Erythroblast (primary cell): ENCODE measurements at regions not wholly inside any gene's neighbourhood (a gene's known extent, or its start where the extent isn't known, plus 50 kb on each side); places are given as distances from the start of the nearest gene placed in this dataset.

Experiments used
- DNase-seq, 2 experiments: peaks; one replicate each; lab custom pipeline; 2025; lab: John Stamatoyannopoulos, UW
- GATA1 ChIP-seq: IDR thresholded peaks from 2 replicates; pipeline ENCODE4 v1.6.1; 2011; ENCODE audit warnings: low read depth, mild to moderate bottlenecking, control low read depth, low read length, moderate library complexity
- POLR2A ChIP-seq: IDR thresholded peaks from 2 replicates; pipeline ENCODE4 v1.6.1; 2011; ENCODE audit warnings: mild to moderate bottlenecking, low read length

- TF ChIP-seq GATA1 (no peak), POLR2A (no peak)
- DNase-seq, result no peak
Observed at GRCh38 chr10:107341281-107341680, 176.8 kb upstream of the SORCS1 start.

- DNase-seq, result no peak
- TF ChIP-seq GATA1 (no peak), POLR2A (no peak)
Observed at GRCh38 chr10:107340326-107340725, 175.8 kb upstream of the SORCS1 start.

DNA sequence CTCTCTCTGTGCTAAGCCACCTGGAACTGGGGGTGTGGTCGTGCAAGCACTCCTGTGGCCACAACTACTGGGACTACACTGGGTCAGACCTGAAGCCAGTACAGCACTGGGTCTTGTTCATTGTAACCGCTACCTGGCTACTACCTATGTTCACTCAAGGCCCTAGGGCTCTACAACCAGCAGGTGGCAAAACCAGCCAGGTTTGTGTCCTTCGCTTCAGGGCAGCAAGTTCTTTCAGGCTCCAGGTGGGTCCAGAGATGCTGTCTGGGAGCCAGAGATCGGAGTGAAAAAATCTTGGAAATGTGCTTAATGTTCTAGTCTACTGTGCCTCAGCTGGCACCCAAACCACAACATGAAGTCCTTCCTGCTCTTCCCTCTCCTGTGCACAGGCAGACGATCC is 171.6 kb upstream of the SORCS1 start:
- no peak for DNase-seq
- no peak for TF ChIP-seq GATA1
- no peak for TF ChIP-seq POLR2A

DNA sequence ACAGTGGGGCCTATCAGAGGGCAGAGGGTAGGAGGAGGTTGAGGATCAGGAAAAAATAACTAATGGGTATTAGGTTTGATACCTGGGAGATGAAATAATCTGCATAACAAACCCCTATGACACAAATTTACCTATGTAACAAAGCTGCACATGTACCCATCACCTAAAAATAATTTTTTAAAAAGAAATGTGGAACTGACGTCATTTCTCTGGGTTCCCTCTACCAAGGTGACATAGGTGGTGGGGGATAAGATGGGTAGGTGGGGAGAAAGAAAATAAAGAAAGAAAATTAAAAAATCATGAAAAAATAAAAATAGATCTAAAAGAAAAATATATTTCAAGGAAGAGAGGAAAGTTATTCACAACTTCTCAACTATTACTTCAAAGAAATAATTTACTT is 153.1 kb upstream of the SORCS1 start:
- no peak for DNase-seq
- no peak for TF ChIP-seq GATA1
- TF ChIP-seq POLR2A, result no peak

DNA sequence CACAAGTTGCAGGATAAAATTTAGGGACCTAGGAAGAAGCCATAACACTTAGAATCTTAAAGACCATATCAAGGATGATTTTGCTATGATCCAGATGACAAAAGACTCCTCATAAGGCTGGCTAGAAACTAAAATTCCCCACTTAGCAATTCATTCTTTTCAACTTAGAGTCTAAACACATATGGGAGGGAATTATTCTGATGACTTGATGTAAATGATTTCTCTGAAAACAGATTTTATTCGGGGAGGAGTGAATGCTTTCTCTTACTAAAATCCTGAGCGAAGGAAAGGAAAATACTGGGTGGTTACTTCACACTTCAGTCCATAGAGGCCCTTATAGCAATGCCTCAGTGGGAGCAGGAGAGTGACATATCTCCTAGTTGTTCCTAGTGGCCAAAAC is 138.7 kb upstream of the SORCS1 start:
- no peak for DNase-seq
- TF ChIP-seq GATA1 (no peak), POLR2A (no peak)

DNA sequence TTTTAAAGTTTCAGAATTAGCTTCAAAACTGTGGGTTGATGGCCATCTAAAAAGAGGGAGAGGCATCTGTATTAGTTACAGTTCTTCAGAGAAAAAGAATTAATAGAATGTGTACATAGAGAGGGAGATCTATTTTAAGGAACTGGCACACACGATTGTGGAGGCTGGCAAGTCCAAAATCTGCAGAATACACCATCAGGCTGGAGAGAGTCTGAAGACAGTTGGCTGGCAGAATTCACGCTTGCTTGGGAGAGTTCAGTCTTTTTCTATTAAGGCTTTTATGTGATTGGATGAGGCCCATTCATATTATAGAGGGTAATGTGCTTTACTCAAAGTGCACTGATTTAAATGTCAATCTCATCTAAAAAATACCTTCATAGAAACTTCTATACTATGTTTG is 135.1 kb upstream of the SORCS1 start:
- DNase-seq, result no peak
- TF ChIP-seq POLR2A (no peak), GATA1 (no peak)

DNA sequence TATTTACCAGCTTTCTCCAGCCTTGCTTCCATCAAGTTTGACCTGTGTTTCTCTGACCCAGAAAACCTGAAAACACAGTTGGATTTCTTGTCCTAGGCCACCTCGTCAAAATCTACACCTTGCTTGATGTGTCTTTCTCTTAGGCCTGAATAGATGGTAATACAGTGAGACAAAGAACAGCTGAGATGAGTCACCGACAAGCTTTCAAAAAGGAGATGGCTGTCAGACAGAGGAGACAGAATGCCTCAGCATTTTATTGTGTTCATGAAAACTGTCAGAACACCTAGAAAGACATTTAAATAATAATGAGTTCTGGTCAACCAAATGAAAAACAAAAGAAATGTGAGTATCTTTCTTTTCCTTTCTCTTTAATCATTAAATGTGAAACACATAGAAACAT is 119.7 kb upstream of the SORCS1 start:
- TF ChIP-seq GATA1, result no peak
- no peak for TF ChIP-seq POLR2A
- DNase-seq, result no peak

DNA sequence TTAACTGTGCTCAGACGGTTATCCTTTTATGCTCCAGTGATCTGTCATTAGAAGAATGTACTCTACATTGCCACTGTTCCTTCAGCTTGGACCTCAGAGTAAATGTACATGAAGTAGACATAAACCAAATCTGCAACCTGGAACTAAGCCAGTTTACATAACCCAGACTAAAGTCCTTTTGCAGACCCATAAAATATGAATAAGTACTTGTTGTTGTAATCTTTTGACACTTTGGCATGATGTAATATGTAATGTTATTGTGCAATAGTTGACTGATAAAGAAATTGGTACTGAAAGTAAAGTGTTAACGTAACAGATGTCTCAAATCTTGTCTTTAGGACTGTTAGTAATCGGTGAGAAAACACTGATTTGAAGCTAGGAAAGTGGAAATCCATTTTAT is 115.8 kb upstream of the SORCS1 start:
- no peak for DNase-seq
- TF ChIP-seq GATA1, result no peak
- no peak for TF ChIP-seq POLR2A

DNA sequence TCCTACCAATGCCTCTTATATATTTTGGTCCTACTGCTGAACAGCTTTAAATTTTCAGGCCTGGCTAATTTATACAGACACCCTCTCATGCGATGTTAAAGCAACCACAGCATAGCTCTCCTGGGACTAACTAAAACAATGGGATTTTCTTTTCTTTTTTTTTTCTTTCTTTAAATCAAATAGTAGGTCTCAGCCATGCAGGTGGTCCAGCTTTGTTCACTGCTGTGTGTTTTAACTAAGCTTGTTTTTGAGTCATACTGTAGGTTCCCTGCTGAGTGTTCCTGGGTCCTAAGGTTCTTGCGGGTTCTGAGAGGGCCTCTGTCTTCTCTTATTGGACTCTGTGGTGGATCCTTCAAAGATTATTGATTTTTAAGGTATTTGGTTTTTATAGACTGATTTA is 113.1 kb upstream of the SORCS1 start:
- DNase-seq, result no peak
- TF ChIP-seq GATA1 (no peak), POLR2A (no peak)

DNA sequence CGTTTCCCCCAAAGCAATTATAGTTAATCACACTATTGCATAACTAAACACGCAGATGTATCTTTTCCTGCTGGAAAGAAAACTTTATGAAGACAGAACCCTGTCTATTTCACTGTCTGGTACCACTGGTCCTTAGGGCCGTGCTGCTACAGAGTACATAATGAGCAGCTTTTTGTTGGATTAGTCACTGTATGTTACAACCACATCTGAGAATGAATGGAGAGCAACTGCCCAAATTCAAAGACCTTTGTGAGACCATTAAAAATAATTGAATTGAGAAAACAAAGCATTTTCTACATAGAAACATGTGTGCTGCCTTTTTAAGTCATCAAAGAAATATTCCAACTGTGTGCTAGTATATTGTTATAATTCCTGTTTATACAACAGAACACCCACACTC is 111.3 kb upstream of the SORCS1 start:
- TF ChIP-seq POLR2A (no peak), GATA1 (no peak)
- no peak for DNase-seq

GRCh38 chr10:107269626-107270025 is 105.1 kb upstream of the SORCS1 start:
- DNase-seq, result no peak
- TF ChIP-seq POLR2A, result no peak
- TF ChIP-seq GATA1, result no peak

DNA sequence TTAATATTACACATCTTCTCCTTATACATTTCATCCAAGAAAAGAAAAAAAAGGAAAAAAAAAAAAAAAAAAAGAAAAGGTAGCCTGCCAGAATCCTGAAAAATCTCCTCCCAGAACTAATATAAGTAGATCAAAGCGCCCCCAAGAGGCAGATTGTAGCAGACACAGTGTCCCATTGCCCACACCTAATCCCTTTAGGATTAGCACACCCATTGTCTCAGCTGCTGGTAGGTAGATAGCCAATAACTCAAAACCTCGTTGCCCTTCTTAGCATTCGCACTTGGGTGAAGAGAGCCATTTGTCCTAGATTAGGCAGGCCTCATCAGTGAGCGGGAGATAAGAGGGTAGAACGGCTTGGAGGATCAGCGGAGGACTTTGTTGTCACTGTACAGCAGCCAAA is 100.2 kb upstream of the SORCS1 start:
- TF ChIP-seq POLR2A (no peak), GATA1 (no peak)
- DNase-seq, result peak in 1 of 2 experiments; percentile 0

GRCh38 chr10:107244122-107244521 is 79.6 kb upstream of the SORCS1 start:
- TF ChIP-seq POLR2A, result no peak
- DNase-seq, result no peak

GRCh38 chr10:107238275-107238674 is 73.8 kb upstream of the SORCS1 start:
- DNase-seq, result no peak
- TF ChIP-seq GATA1, result no peak
- no peak for TF ChIP-seq POLR2A

DNA sequence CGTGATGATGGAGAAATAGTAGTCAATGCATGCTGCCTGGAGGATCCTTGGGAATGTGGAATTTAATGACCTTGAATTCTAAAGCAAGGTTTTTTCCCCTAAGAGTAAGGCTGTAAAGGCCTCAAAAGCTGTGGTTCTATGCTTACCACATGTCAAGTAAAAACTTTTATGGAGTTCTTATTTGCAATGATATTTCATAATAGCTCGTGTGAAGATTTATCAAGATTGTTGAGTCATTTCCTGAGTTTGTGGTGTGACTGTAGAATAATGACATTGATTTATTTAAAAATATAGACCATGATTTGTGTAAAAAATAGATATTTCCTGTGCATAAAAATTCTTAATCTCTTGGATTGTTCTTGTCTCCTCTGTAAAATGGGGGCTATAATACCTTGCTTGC is 67.5 kb upstream of the SORCS1 start:
- no peak for DNase-seq
- no peak for TF ChIP-seq POLR2A
- TF ChIP-seq GATA1, result no peak

DNA sequence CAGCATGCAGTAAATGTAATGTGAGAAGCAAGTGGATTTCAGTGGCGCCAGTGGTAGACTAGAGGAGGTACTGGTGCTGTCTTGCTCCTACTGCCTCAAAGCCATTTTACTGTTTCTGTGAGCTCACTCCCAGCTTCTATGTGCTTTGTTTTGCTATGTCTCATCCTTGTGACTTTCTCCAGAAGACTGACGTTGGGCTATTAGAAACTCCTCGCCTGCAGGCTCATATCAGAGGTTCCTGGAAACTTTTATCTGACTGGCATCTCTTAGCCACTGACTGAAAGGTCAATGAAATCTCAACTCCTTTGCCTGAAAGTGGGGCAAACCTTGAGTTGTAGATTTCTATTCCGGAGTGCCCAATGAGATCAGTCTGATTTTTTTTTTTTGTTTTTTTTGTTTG is 66.4 kb upstream of the SORCS1 start:
- no peak for DNase-seq
- TF ChIP-seq GATA1 (no peak), POLR2A (no peak)

- TF ChIP-seq POLR2A (no peak), GATA1 (no peak)
Observed at GRCh38 chr10:107215681-107216080, 51.2 kb upstream of the SORCS1 start.

More at GRCh38 chr10:107215681-107216080, 51.2 kb upstream of the SORCS1 start:
- no peak for DNase-seq
